ENCODE measurements at regions not wholly inside any gene's neighbourhood (a gene's known extent, or its start where the extent isn't known, plus 50 kb on each side); places are given as distances from the start of the nearest gene placed in this dataset.

- H3K4me3 ChIP-seq, result no peak overlapping the region
- no peaks in the 10 kb centered on the region for H3K9me3 ChIP-seq
- WGBS, 2 donors, result 42 to 51% methylated on average over 5 of the region's 5 CpGs
- H3K36me3 ChIP-seq, result no peaks in the 10 kb centered on the region
- DNase-seq, result no peak
- intact Hi-C loops (cut with DNase I), result no loop called here
- peaks cover 0 to 19% (median 0%) of the 10 kb centered on the region in 4 donors for H3K27me3 ChIP-seq
- H3K27ac ChIP-seq, result no peak overlapping the region
- TF ChIP-seq CTCF (IDR thresholded peaks at IDR 0.05), result no peak
- TF ChIP-seq POLR2A (IDR thresholded peaks at IDR 0.05), result no peak
- no peaks in the 10 kb centered on the region for H3K4me1 ChIP-seq
These were observed 59.0 kb downstream of the ING2 start for GRCh38 chr4:183563874-183564273.

- WGBS, 2 donors, result 25 to 28% methylated on average over 9 to 10 of the region's 10 CpGs
- Histone ChIP-seq H3K9me3 (no peaks in the 10 kb centered on the region), H3K4me1 (peaks cover 0 to 19% (median 0%) of the 10 kb centered on the region in 3 donors), H3K27ac (peak overlapping the region in 1 of 4 donors; percentile 13), H3K36me3 (no peaks in the 10 kb centered on the region), H3K27me3 (peaks cover 0 to 4% (median 0%) of the 10 kb centered on the region in 4 donors), H3K4me3 (no peak overlapping the region)
- no peak for DNase-seq
- no peak for TF ChIP-seq POLR2A (IDR thresholded peaks at IDR 0.05)
- TF ChIP-seq CTCF (IDR thresholded peaks at IDR 0.05), result no peak
- intact Hi-C loops (cut with DNase I), result no loop called here
These were observed 66.6 kb downstream of the ING2 start for GRCh38 chr4:183571350-183571941.

- no peak overlapping the region for H3K4me3 ChIP-seq
- 79 to 81% methylated on average over 6 of the region's 6 CpGs for WGBS, 2 donors
- no peak overlapping the region for H3K27ac ChIP-seq
- H3K4me1 ChIP-seq, result peaks cover 0 to 5% (median 0%) of the 10 kb centered on the region in 3 donors
- no peaks in the 10 kb centered on the region for H3K9me3 ChIP-seq
- intact Hi-C loops (cut with DNase I), result no loop called here
- H3K36me3 ChIP-seq, result no peaks in the 10 kb centered on the region
- DNase-seq, result no peak
- TF ChIP-seq POLR2A (IDR thresholded peaks at IDR 0.05) (no peak), CTCF (IDR thresholded peaks at IDR 0.05) (no peak)
- H3K27me3 ChIP-seq, result no peaks in the 10 kb centered on the region
These were observed 72.0 kb downstream of the ING2 start for GRCh38 chr4:183576701-183577404.

GRCh38 chr4:183580370-183580769 is 75.5 kb downstream of the ING2 start:
- Histone ChIP-seq H3K27ac (no peak overlapping the region), H3K9me3 (no peaks in the 10 kb centered on the region), H3K36me3 (no peaks in the 10 kb centered on the region), H3K4me1 (peaks cover 0 to 5% (median 0%) of the 10 kb centered on the region in 3 donors), H3K27me3 (peaks cover 0 to 8% (median 0%) of the 10 kb centered on the region in 4 donors), H3K4me3 (no peak overlapping the region)
- DNase-seq, result no peak
- TF ChIP-seq CTCF (IDR thresholded peaks at IDR 0.05) (no peak), POLR2A (IDR thresholded peaks at IDR 0.05) (no peak)
- 70 to 79% methylated on average over 3 of the region's 3 CpGs for WGBS, 2 donors
- intact Hi-C loops (cut with DNase I), result no loop called here

- Histone ChIP-seq H3K27ac (no peak overlapping the region), H3K27me3 (peaks cover 0 to 11% (median 0%) of the 10 kb centered on the region in 4 donors), H3K9me3 (no peaks in the 10 kb centered on the region), H3K4me1 (peaks cover 0 to under 1% (median 0%) of the 10 kb centered on the region in 3 donors), H3K4me3 (no peak overlapping the region), H3K36me3 (no peaks in the 10 kb centered on the region)
- no peak for DNase-seq
- no peak for TF ChIP-seq POLR2A (IDR thresholded peaks at IDR 0.05)
- TF ChIP-seq CTCF (IDR thresholded peaks at IDR 0.05), result no peak
- intact Hi-C loops (cut with DNase I), result no loop called here
These were observed 76.0 kb downstream of the ING2 start for GRCh38 chr4:183580849-183581248.

All from esophagus squamous epithelium (tissue), 5 donors.